Heart left ventricle (tissue), 16 donors: ENCODE measurements at regions not wholly inside any gene's neighbourhood (a gene's known extent, or its start where the extent isn't known, plus 50 kb on each side); places are given as distances from the start of the nearest gene placed in this dataset.

Experiments used
- ATAC-seq, 4 donors: fragments of 200-7000 bp; cut with Tn5 transposase; one replicate each; pipeline ENCODE4 v1.9.1; 2020 to 2022; ENCODE audit warnings: moderate library complexity in 4 of 4, mild to moderate bottlenecking in 3 of 4, moderate number of reproducible peaks in 1 of 4
- DNase-seq, 5 donors: peaks; one replicate each; pipeline ENCODE4 v3.0.0-alpha.2; 2020
- H3K27ac ChIP-seq, 12 donors: fragments of 200-600 bp; sonication (generic) in 4 of 12; one replicate each; pipeline versions ENCODE4 v1.5.0 to v1.8.0; 2016 to 2022; ENCODE audit warnings: mild to moderate bottlenecking in 2 of 12
- H3K27me3 ChIP-seq, 9 donors: fragments of 200-600 bp; sonication (generic) in 2 of 9; one replicate each; pipeline versions ENCODE4 v1.5.1 to v1.8.0; 2016 to 2022; ENCODE audit warnings: mild to moderate bottlenecking in 3 of 9
- H3K36me3 ChIP-seq, 9 donors: fragments of 200-600 bp; sonication (generic) in 2 of 9; one replicate each; pipeline versions ENCODE4 v1.5.0 to v1.8.0; 2018 to 2022; ENCODE audit warnings: mild to moderate bottlenecking in 2 of 9
- H3K4me1 ChIP-seq, 12 donors: fragments of 200-600 bp; sonication (generic) in 4 of 12; one replicate each; pipeline versions ENCODE4 v1.5.0 to v1.8.0; 2016 to 2022; ENCODE audit warnings: mild to moderate bottlenecking in 3 of 12
- H3K4me3 ChIP-seq, 12 donors: fragments of 200-600 bp; sonication (generic) in 4 of 12; one replicate each; pipeline versions ENCODE4 v1.5.0 to v1.8.0; 2017 to 2022; ENCODE audit warnings: mild to moderate bottlenecking in 9 of 12, moderate library complexity in 4 of 12
- H3K9me3 ChIP-seq, 12 donors: fragments of 200-600 bp; sonication (generic) in 4 of 12; one replicate each; pipeline versions ENCODE4 v1.5.0 to v1.8.0; 2016 to 2022; ENCODE audit warnings: mild to moderate bottlenecking in 1 of 12
- POLR2A ChIP-seq, 2 donors: fragments of 450-650 bp; IDR thresholded peaks; one replicate each; pipeline ENCODE4 v1.6.1; 2017; ENCODE audit warnings: antibody characterized with exemption in 2 of 2, mild to moderate bottlenecking in 2 of 2, moderate library complexity in 2 of 2
- WGBS, 4 donors: extraction: QIAGEN DNeasy Blood & Tissue Kit in 2 of 4; methylation state at CpG; one replicate each; pipeline versions ENCODE4 v1.1.5 to v1.1.7; 2013 to 2018; 5-methylcytosine and 5-hydroxymethylcytosine counted together
- intact Hi-C, 10 donors: fragments of 100-400 bp; cut with DNase I; formaldehyde crosslinking; loops; one replicate each; pipeline versions ENCODE4 v1.11.1 to v1.14.2; 2022
- TF ChIP-seq, protein P1 (sequence below), 12 donors: fragments of 200-600 bp; sonication (generic) in 4 of 12; IDR thresholded peaks; one replicate each; pipeline versions ENCODE4 v1.5.0 to v1.8.0; 2018 to 2022; ENCODE audit warnings: antibody characterized with exemption in 12 of 12, mild to moderate bottlenecking in 5 of 12
- donor health status: ischemic (EF 13 %, LVEDD 7.1; RV severe dilation, severe dysfunction).
- donor health status: healthy with polysubstance abuse.
- donor health status: DM: no; HTN: yes; CAD: no.
- donor health status: DM: no; HTN: no; CAD: no.
- donor health status: ischemic (EF 25% LVEDD 6.9; RV normal size, moderate dysfunction).
- donor health status: ischemic (EF 25% LVEDD 5.7; RV mildly dilated, moderate dysfunction).
- donor health status: healthy.
- donor health status: DM: yes; HTN: yes; CAD: no.
- donor health status: ischemic (EF 35%, LVEDD 5.7; RV mildly dilated, moderate dysfunction).
- donor health status: nonischemic (EF 11% LVEDD 7.7; RV severe dilation, severe dysfunction).
- donor health status: DM: yes; HTN: yes; CAD: no.
- donor health status: PGD.
- donor health status: ischemic (EF 29% LVEDD 5.4; RV normal size, mild dysfunction).
- donor health status: nonischemic (EF 23%, LVEDD 6.1; RV moderate dilation, normal function).

GRCh38 chr2:137797641-137798040 lies 166.6 kb upstream of the HNMT start:
- H3K27me3 ChIP-seq: no peaks in the 10 kb centered on the region
- no peak for TF ChIP-seq POLR2A (IDR thresholded peaks at IDR 0.05)
- TF ChIP-seq, protein P1, sequence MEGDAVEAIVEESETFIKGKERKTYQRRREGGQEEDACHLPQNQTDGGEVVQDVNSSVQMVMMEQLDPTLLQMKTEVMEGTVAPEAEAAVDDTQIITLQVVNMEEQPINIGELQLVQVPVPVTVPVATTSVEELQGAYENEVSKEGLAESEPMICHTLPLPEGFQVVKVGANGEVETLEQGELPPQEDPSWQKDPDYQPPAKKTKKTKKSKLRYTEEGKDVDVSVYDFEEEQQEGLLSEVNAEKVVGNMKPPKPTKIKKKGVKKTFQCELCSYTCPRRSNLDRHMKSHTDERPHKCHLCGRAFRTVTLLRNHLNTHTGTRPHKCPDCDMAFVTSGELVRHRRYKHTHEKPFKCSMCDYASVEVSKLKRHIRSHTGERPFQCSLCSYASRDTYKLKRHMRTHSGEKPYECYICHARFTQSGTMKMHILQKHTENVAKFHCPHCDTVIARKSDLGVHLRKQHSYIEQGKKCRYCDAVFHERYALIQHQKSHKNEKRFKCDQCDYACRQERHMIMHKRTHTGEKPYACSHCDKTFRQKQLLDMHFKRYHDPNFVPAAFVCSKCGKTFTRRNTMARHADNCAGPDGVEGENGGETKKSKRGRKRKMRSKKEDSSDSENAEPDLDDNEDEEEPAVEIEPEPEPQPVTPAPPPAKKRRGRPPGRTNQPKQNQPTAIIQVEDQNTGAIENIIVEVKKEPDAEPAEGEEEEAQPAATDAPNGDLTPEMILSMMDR (IDR thresholded peaks at IDR 0.05): no peak

DNA sequence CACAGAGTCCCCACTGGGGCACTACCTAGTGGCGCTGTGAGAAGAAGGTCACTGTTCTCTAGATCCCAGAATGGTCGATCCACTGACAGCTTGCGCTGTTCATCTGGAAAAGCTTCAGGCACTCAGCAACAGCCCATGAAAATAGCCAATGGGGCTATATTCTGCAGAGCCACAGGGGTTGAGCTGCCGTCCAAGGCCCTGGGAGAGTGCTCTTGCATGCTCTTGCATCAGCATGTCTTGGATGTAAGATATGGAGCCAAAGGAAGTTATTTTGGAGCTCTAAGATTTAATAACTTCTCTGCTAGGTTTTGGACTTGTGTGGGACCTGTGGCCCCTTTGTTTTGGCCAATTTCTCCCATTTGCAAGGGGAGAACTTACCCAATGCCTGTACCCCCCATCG lies 164.7 kb upstream of the HNMT start:
- no peak overlapping the region for H3K4me3 ChIP-seq
- no peak overlapping the region for H3K27ac ChIP-seq
- H3K36me3 ChIP-seq: no peaks in the 10 kb centered on the region
- H3K27me3 ChIP-seq: no peaks in the 10 kb centered on the region
- TF ChIP-seq, protein P1 (IDR thresholded peaks at IDR 0.05): no peak
- TF ChIP-seq POLR2A (IDR thresholded peaks at IDR 0.05): no peak
- no peaks in the 10 kb centered on the region for H3K4me1 ChIP-seq
- no peak for DNase-seq
- 77 to 88% (median 81%) methylated on average over 5 of the region's 5 CpGs for WGBS, 4 donors
- peaks cover 0 to 17% (median 0%) of the 10 kb centered on the region in 12 donors for H3K9me3 ChIP-seq
- ATAC-seq: no peak
- intact Hi-C loops: no loop called here

More at GRCh38 chr2:137797641-137798040, 166.6 kb upstream of the HNMT start:
- ATAC-seq (no peak), DNase-seq (no peak)
- intact Hi-C loops: no loop called here
- no peaks in the 10 kb centered on the region for H3K36me3 ChIP-seq
- H3K27ac ChIP-seq: no peak overlapping the region
- peaks cover 0 to 17% (median 0%) of the 10 kb centered on the region in 12 donors for H3K9me3 ChIP-seq
- H3K4me1 ChIP-seq: no peaks in the 10 kb centered on the region
- H3K4me3 ChIP-seq: no peak overlapping the region

DNA sequence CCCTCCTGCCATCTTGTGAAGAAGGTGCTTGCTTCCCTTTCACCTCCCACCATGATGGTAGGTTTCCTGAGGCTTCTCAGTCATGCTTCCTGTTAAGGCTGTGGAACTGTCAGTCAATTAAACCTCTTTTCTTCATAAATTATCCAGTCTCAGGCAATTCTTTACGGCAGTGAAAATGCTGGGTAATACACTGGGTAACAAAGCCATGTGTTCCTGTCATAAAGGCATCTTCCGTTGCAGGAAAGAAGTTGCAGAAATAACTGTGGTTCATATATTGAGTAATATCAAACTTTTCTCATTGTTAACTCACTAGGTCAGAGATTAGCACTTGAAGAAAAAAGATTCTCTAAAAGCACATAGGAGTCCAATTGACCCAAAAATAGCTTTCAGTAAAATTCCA lies 163.9 kb upstream of the HNMT start:
- intact Hi-C loops: no loop called here
- TF ChIP-seq, protein P1 (IDR thresholded peaks at IDR 0.05): no peak
- no peak for TF ChIP-seq POLR2A (IDR thresholded peaks at IDR 0.05)
- no peak overlapping the region for H3K27ac ChIP-seq
- H3K9me3 ChIP-seq: peaks cover 0 to 17% (median 0%) of the 10 kb centered on the region in 12 donors
- no peak overlapping the region for H3K4me3 ChIP-seq
- ATAC-seq (no peak), DNase-seq (no peak)
- WGBS, 4 donors: 81 to 83% (median 82%) methylated on average over 2 of the region's 2 CpGs
- no peaks in the 10 kb centered on the region for H3K4me1 ChIP-seq
- no peaks in the 10 kb centered on the region for H3K27me3 ChIP-seq
- H3K36me3 ChIP-seq: no peaks in the 10 kb centered on the region

- Histone ChIP-seq H3K9me3 (peaks cover 0 to 17% (median 0%) of the 10 kb centered on the region in 12 donors), H3K27ac (no peak overlapping the region), H3K4me3 (no peak overlapping the region), H3K36me3 (no peaks in the 10 kb centered on the region), H3K4me1 (no peaks in the 10 kb centered on the region), H3K27me3 (no peaks in the 10 kb centered on the region)
- intact Hi-C loops: no loop called here
- DNase-seq (no peak), ATAC-seq (no peak)
- TF ChIP-seq, protein P1 (IDR thresholded peaks at IDR 0.05): no peak
- TF ChIP-seq POLR2A (IDR thresholded peaks at IDR 0.05): no peak
These were observed 163.0 kb upstream of the HNMT start for GRCh38 chr2:137801228-137801627.
